IMR-90 (cell line): ENCODE measurements at regions not wholly inside any gene's neighbourhood (a gene's known extent, or its start where the extent isn't known, plus 50 kb on each side); places are given as distances from the start of the nearest gene placed in this dataset.

Experiments
- ATAC-seq: fragments of 200-7000 bp; cut with Tn5 transposase; 2 replicates; pipeline ENCODE4 v1.9.1; 2020; ENCODE audit warnings: low read depth, mild to moderate bottlenecking, moderate library complexity
- BruUV-seq: library from RNA; stranded (reverse); fragments of 400-500 nt; replicated peaks from 2 replicates; lab custom pipeline; 2021; lab: Mats Ljungman, UMichigan
- CTCF ChIA-PET: fragments of 300-600 bp; formaldehyde crosslinking; extraction: SDS; loops from one replicate; lab custom pipeline; 2021; ENCODE audit warnings: antibody characterized with exemption; lab: Yijun Ruan, JAX
- POLR2A ChIA-PET: fragments of 300-600 bp; sonication (Branson Sonifier 250); formaldehyde crosslinking; loops from one replicate; lab custom pipeline; 2022; ENCODE audit warnings: antibody characterized with exemption; ENCODE audit not compliant: unreplicated experiment; lab: Charles Lee
- DNase-seq: peaks from one replicate; pipeline ENCODE4 v3.0.0; 2013
- H2AFZ ChIP-seq: replicated peaks from 2 replicates; pipeline ENCODE3; 2013; ENCODE audit warnings: low read length, mild to moderate bottlenecking; ENCODE audit not compliant: poor library complexity
- H2AK5ac ChIP-seq: 2 replicates; pipeline ENCODE4 v1.6.1; 2013; ENCODE audit warnings: low read depth, low read length, inconsistent platforms
- H2AK9ac ChIP-seq: replicated peaks from 2 replicates; pipeline ENCODE3; 2013; ENCODE audit warnings: mild to moderate bottlenecking, low read depth, low read length, moderate library complexity; ENCODE audit not compliant: poor library complexity
- H2BK120ac ChIP-seq: 2 replicates; pipeline ENCODE4 v1.6.1; 2013; ENCODE audit warnings: low read depth, low read length, inconsistent platforms
- H2BK15ac ChIP-seq: 3 replicates; pipeline ENCODE4 v1.6.1; 2013; ENCODE audit warnings: low read depth, low read length, inconsistent platforms
- H2BK20ac ChIP-seq: 2 replicates; pipeline ENCODE4 v1.6.1; 2013; ENCODE audit warnings: low read depth, mild to moderate bottlenecking, inconsistent platforms, low read length, moderate library complexity
- H2BK5ac ChIP-seq: 2 replicates; pipeline ENCODE4 v1.6.1; 2013; ENCODE audit warnings: mild to moderate bottlenecking, low read depth, low read length, inconsistent platforms; ENCODE audit not compliant: poor library complexity, severe bottlenecking
- H3K14ac ChIP-seq: replicated peaks from 2 replicates; pipeline ENCODE4 v1.6.1; 2013; ENCODE audit warnings: low read depth, low read length, inconsistent platforms
- H3K18ac ChIP-seq: 2 replicates; pipeline ENCODE4 v1.6.1; 2013; ENCODE audit warnings: low read depth, low read length, control low read depth
- H3K23ac ChIP-seq: 2 replicates; pipeline ENCODE4 v1.6.1; 2013; ENCODE audit warnings: low read depth, low read length, inconsistent platforms
- H3K27ac ChIP-seq: 2 replicates; pipeline ENCODE4 v1.5.1; 2013; ENCODE audit warnings: mild to moderate bottlenecking, control low read depth, low read length; ENCODE audit not compliant: insufficient read depth
- H3K27me3 ChIP-seq: 2 replicates; pipeline ENCODE4 v1.6.1; 2013; ENCODE audit warnings: low read length; ENCODE audit not compliant: control insufficient read depth, insufficient read depth
- H3K36me3 ChIP-seq: 2 replicates; pipeline ENCODE4 v1.6.1; 2013; ENCODE audit warnings: low read length, mixed read lengths; ENCODE audit not compliant: control insufficient read depth, insufficient read depth
- H3K4ac ChIP-seq: 2 replicates; pipeline ENCODE4 v1.6.1; 2013; ENCODE audit warnings: low read depth, low read length, inconsistent platforms
- H3K4me1 ChIP-seq: 2 replicates; pipeline ENCODE4 v1.6.1; 2013; ENCODE audit warnings: low read length, mixed read lengths; ENCODE audit not compliant: control insufficient read depth, insufficient read depth
- H3K4me2 ChIP-seq: 2 replicates; pipeline ENCODE4 v1.6.1; 2013; ENCODE audit warnings: low read depth, mild to moderate bottlenecking, control low read depth, low read length, moderate library complexity
- H3K4me3 ChIP-seq: 2 replicates; pipeline ENCODE4 v1.5.1; 2013; ENCODE audit warnings: low read depth, mild to moderate bottlenecking, control low read depth, low read length, moderate library complexity; ENCODE audit not compliant: insufficient read depth
- H3K56ac ChIP-seq: 2 replicates; pipeline ENCODE4 v1.6.1; 2013; ENCODE audit warnings: low read length, inconsistent platforms; ENCODE audit not compliant: insufficient read depth; ENCODE audit errors: extremely low read depth
- H3K79me1 ChIP-seq, 2 experiments: 2 replicates each; pipeline ENCODE4 v1.6.1; 2013; ENCODE audit warnings: low read length in 2 of 2, inconsistent platforms in 1 of 2, low read depth in 1 of 2
- H3K9ac ChIP-seq: 2 replicates; pipeline ENCODE4 v1.6.1; 2013; ENCODE audit warnings: low read depth, low read length, control low read depth
- H3K9me1 ChIP-seq: 2 replicates; pipeline ENCODE4 v1.6.1; 2013; ENCODE audit warnings: low read length, inconsistent platforms; ENCODE audit not compliant: insufficient read depth
- H3K9me3 ChIP-seq: 2 replicates; pipeline ENCODE4 v1.6.1; 2013; ENCODE audit warnings: low read length; ENCODE audit not compliant: control insufficient read depth, insufficient read depth
- H4K20me1 ChIP-seq: 2 replicates; pipeline ENCODE4 v1.6.1; 2013; ENCODE audit warnings: low read length, inconsistent platforms; ENCODE audit not compliant: insufficient read depth
- H4K5ac ChIP-seq: 2 replicates; pipeline ENCODE4 v1.6.1; 2013; ENCODE audit warnings: mild to moderate bottlenecking, low read depth, low read length, control low read depth
- H4K8ac ChIP-seq, 2 experiments: 2 replicates each; pipeline ENCODE4 v1.6.1; 2013; ENCODE audit warnings: low read depth in 2 of 2, low read length in 2 of 2, control low read depth in 1 of 2, inconsistent platforms in 1 of 2
- H4K91ac ChIP-seq: 2 replicates; pipeline ENCODE4 v1.6.1; 2013; ENCODE audit warnings: low read depth, low read length, inconsistent platforms; ENCODE audit not compliant: insufficient read depth
- CTCF ChIP-seq: conservative IDR thresholded peaks from 2 replicates; pipeline ENCODE4 v1.5.1; 2012; ENCODE audit warnings: mild to moderate bottlenecking, low read depth, low read length, improper control_type of control experiment
- ELK1 ChIP-seq: fragments of 150-350 bp; IDR thresholded peaks from 2 replicates; pipeline ENCODE4 v1.6.1; 2016; ENCODE audit warnings: low read depth, mild to moderate bottlenecking, low read length, moderate library complexity, borderline replicate concordance
- MXI1 ChIP-seq: IDR thresholded peaks from 2 replicates; pipeline ENCODE4 v1.6.1; 2012; ENCODE audit warnings: low read depth, mild to moderate bottlenecking, low read length, moderate library complexity, borderline replicate concordance
- POLR2A ChIP-seq: IDR thresholded peaks from 2 replicates; pipeline ENCODE4 v1.6.1; 2012; ENCODE audit warnings: mild to moderate bottlenecking, low read depth, low read length
- RCOR1 ChIP-seq: IDR thresholded peaks from 2 replicates; pipeline ENCODE4 v1.6.1; 2012; ENCODE audit warnings: mild to moderate bottlenecking, low read length, improper control_type of control experiment; ENCODE audit not compliant: insufficient replicate concordance
- RFX5 ChIP-seq: IDR thresholded peaks from 2 replicates; pipeline ENCODE4 v1.8.0; 2012; ENCODE audit warnings: low read depth, mild to moderate bottlenecking, low read length, moderate library complexity
- SMC3 ChIP-seq: fragments of 150-350 bp; IDR thresholded peaks from 2 replicates; pipeline ENCODE4 v1.6.1; 2016; ENCODE audit warnings: low read depth, mild to moderate bottlenecking, antibody characterized with exemption, low read length, moderate library complexity
- USF2 ChIP-seq: fragments of 150-350 bp; IDR thresholded peaks from 2 replicates; pipeline ENCODE4 v1.6.1; 2017; ENCODE audit warnings: mild to moderate bottlenecking, antibody characterized with exemption, low read length, low read depth
- WGBS, 2 experiments: methylation state at CpG; one replicate each; pipeline versions ENCODE4 v1.1.5 to v1.1.7; 2013; ENCODE audit warnings: missing lambda C conversion rate in 2 of 2; ENCODE audit not compliant: insufficient read length in 1 of 2; ENCODE audit errors: extremely low coverage in 2 of 2; 5-methylcytosine and 5-hydroxymethylcytosine counted together
- dilution Hi-C: fragments of 300-500 bp; cut with HindIII; formaldehyde crosslinking; loops from one replicate; pipeline ENCODE4 v1.14.3; 2018; ENCODE audit warnings: low sequenced_read_pairs; ENCODE audit not compliant: unreplicated experiment
- in situ Hi-C: fragments of 300-500 bp; cut with MboI; formaldehyde crosslinking; loops from 3 replicates; pipeline ENCODE4 v1.14.3; 2019; ENCODE audit warnings: low sequenced_read_pairs, inconsistent platforms, mixed read lengths
- intact Hi-C: fragments of 100-400 bp; cut with micrococcal nuclease; formaldehyde crosslinking; loops from 2 replicates; pipeline ENCODE4 v1.10.0; 2022

- H4K8ac ChIP-seq = no peak overlapping the region
- POLR2A ChIA-PET = no interaction called here
- in situ Hi-C loops (no loop called here), dilution Hi-C loops (no loop called here), intact Hi-C loops (no loop called here)
- H3K27me3 ChIP-seq = no peaks in the 10 kb centered on the region
- BruUV-seq = no TSS peak
- H3K27ac ChIP-seq = no peak overlapping the region
- H4K20me1 ChIP-seq = no peaks in the 10 kb centered on the region
- no peak overlapping the region for H2BK5ac ChIP-seq
- H2AK5ac ChIP-seq = no peak overlapping the region
- no peak for DNase-seq
- no peak overlapping the region for H2BK120ac ChIP-seq
- no peak overlapping the region for H3K56ac ChIP-seq
- no peaks in the 10 kb centered on the region for H3K9me1 ChIP-seq
- peaks cover 27% of the 10 kb centered on the region for H3K9me3 ChIP-seq
- no peak overlapping the region for H3K18ac ChIP-seq
- 80% methylated on average over 2 of the region's 3 CpGs; no CpG with 5 or more reads in 1 of the 2 experiments for WGBS, 2 experiments
- H3K9ac ChIP-seq = no peak overlapping the region
- H3K4ac ChIP-seq = no peak overlapping the region
- no peak overlapping the region for H3K4me2 ChIP-seq
- no peak for ATAC-seq
- no peak overlapping the region for H3K14ac ChIP-seq
- no peaks in the 10 kb centered on the region for H3K36me3 ChIP-seq
- CTCF ChIA-PET = interaction anchor here (0.5 kb wide), 1 partner anchor 569 kb away, joined by 3 read pairs; no protein-coding TSS in a partner anchor
- no peak overlapping the region for H3K23ac ChIP-seq
- H3K4me1 ChIP-seq = no peaks in the 10 kb centered on the region
- TF ChIP-seq SMC3 (no peak), RCOR1 (no peak), CTCF (no peak), MXI1 (no peak), POLR2A (no peak), ELK1 (no peak), USF2 (no peak), RFX5 (no peak)
- H4K91ac ChIP-seq = no peak overlapping the region
- no peak overlapping the region for H3K4me3 ChIP-seq
- no peak overlapping the region for H2AK9ac ChIP-seq
- no peak overlapping the region for H2BK15ac ChIP-seq
- H2AFZ ChIP-seq = no peak overlapping the region
- no peaks in the 10 kb centered on the region for H3K79me1 ChIP-seq
- no peak overlapping the region for H4K5ac ChIP-seq
- H2BK20ac ChIP-seq = no peak overlapping the region
These were observed 203.8 kb upstream of the SRRM4 start for GRCh38 chr12:118777504-118777903.
